ENCODE measurements at regions not wholly inside any gene's neighbourhood (a gene's known extent, or its start where the extent isn't known, plus 50 kb on each side); places are given as distances from the start of the nearest gene placed in this dataset.
"Not testable (repeated sequence)": the region's sequence is repeated elsewhere in the genome, so short reads cannot be mapped to it uniquely, and the experiment has no call there.

GRCh38 chr16:9670616-9671015, 511.6 kb downstream of the GRIN2A start:
- H3K4me3 ChIP-seq (ENCODE audit: insufficient read depth, low read depth, low read length); H3K36me3 ChIP-seq (ENCODE audit: control insufficient read depth, insufficient read depth, low read length); H3K9me3 ChIP-seq (ENCODE audit: control insufficient read depth, low read length); H3K27ac ChIP-seq (ENCODE audit: insufficient read depth, low read depth, low read length, poor library complexity, severe bottlenecking); H3K4me1 ChIP-seq (ENCODE audit: control insufficient read depth, insufficient read depth, low read length); H3K27me3 ChIP-seq (ENCODE audit: control insufficient read depth, insufficient read depth, low read length, poor library complexity, severe bottlenecking): not testable (repeated sequence)
- 19 to 29% methylated on average over 3 to 5 of the region's 5 CpGs for WGBS, 2 experiments

GRCh38 chr16:9676560-9677300, 505.5 kb downstream of the GRIN2A start:
- not testable (repeated sequence) for H3K9me3 ChIP-seq (ENCODE audit: control insufficient read depth, low read length); H3K27ac ChIP-seq (ENCODE audit: insufficient read depth, low read depth, low read length, poor library complexity, severe bottlenecking); H3K4me3 ChIP-seq (ENCODE audit: insufficient read depth, low read depth, low read length); H3K27me3 ChIP-seq (ENCODE audit: control insufficient read depth, insufficient read depth, low read length, poor library complexity, severe bottlenecking); H3K36me3 ChIP-seq (ENCODE audit: control insufficient read depth, insufficient read depth, low read length)
- H3K4me1 ChIP-seq (ENCODE audit: control insufficient read depth, insufficient read depth, low read length) = peaks cover 23% of the 10 kb centered on the region
- WGBS, 2 experiments = 46 to 60% methylated on average over 7 of the region's 12 CpGs

- 38 to 49% methylated on average over 2 to 3 of the region's 3 CpGs for WGBS, 2 experiments
- H3K27ac ChIP-seq (ENCODE audit: insufficient read depth, low read depth, low read length, poor library complexity, severe bottlenecking) = no peak overlapping the region
- no peaks in the 10 kb centered on the region for H3K27me3 ChIP-seq (ENCODE audit: control insufficient read depth, insufficient read depth, low read length, poor library complexity, severe bottlenecking)
- no peak overlapping the region for H3K4me3 ChIP-seq (ENCODE audit: insufficient read depth, low read depth, low read length)
- peaks cover 24% of the 10 kb centered on the region for H3K4me1 ChIP-seq (ENCODE audit: control insufficient read depth, insufficient read depth, low read length)
- H3K9me3 ChIP-seq (ENCODE audit: control insufficient read depth, low read length) = no peaks in the 10 kb centered on the region
- no peaks in the 10 kb centered on the region for H3K36me3 ChIP-seq (ENCODE audit: control insufficient read depth, insufficient read depth, low read length)
Measured at GRCh38 chr16:9677301-9677653, 505.0 kb downstream of the GRIN2A start.

GRCh38 chr16:9679213-9679767, 502.9 kb downstream of the GRIN2A start:
- H3K36me3 ChIP-seq (ENCODE audit: control insufficient read depth, insufficient read depth, low read length) = no peaks in the 10 kb centered on the region
- WGBS, 2 experiments = 50 to 61% methylated on average over 10 to 11 of the region's 11 CpGs
- no peak overlapping the region for H3K27ac ChIP-seq (ENCODE audit: insufficient read depth, low read depth, low read length, poor library complexity, severe bottlenecking)
- H3K27me3 ChIP-seq (ENCODE audit: control insufficient read depth, insufficient read depth, low read length, poor library complexity, severe bottlenecking) = no peaks in the 10 kb centered on the region
- no peak overlapping the region for H3K4me3 ChIP-seq (ENCODE audit: insufficient read depth, low read depth, low read length)
- peaks cover 26% of the 10 kb centered on the region for H3K4me1 ChIP-seq (ENCODE audit: control insufficient read depth, insufficient read depth, low read length)
- peaks cover 5% of the 10 kb centered on the region for H3K9me3 ChIP-seq (ENCODE audit: control insufficient read depth, low read length)

- H3K27ac ChIP-seq (ENCODE audit: insufficient read depth, low read depth, low read length, poor library complexity, severe bottlenecking) = no peak overlapping the region
- H3K36me3 ChIP-seq (ENCODE audit: control insufficient read depth, insufficient read depth, low read length) = no peaks in the 10 kb centered on the region
- H3K9me3 ChIP-seq (ENCODE audit: control insufficient read depth, low read length) = peaks cover 5% of the 10 kb centered on the region
- H3K4me1 ChIP-seq (ENCODE audit: control insufficient read depth, insufficient read depth, low read length) = peaks cover 26% of the 10 kb centered on the region
- no peak overlapping the region for H3K4me3 ChIP-seq (ENCODE audit: insufficient read depth, low read depth, low read length)
- no peaks in the 10 kb centered on the region for H3K27me3 ChIP-seq (ENCODE audit: control insufficient read depth, insufficient read depth, low read length, poor library complexity, severe bottlenecking)
- 61 to 65% methylated on average over 7 of the region's 7 CpGs for WGBS, 2 experiments
Measured at GRCh38 chr16:9680019-9680655, 502.1 kb downstream of the GRIN2A start.

- WGBS, 2 experiments = 77 to 97% methylated on average over 2 of the region's 2 CpGs
Measured at GRCh38 chr16:9680968-9681367, 501.3 kb downstream of the GRIN2A start.

GRCh38 chr16:9681508-9681907, 500.7 kb downstream of the GRIN2A start:
- H3K36me3 ChIP-seq (ENCODE audit: control insufficient read depth, insufficient read depth, low read length) = no peaks in the 10 kb centered on the region
- no peaks in the 10 kb centered on the region for H3K27me3 ChIP-seq (ENCODE audit: control insufficient read depth, insufficient read depth, low read length, poor library complexity, severe bottlenecking)
- H3K4me1 ChIP-seq (ENCODE audit: control insufficient read depth, insufficient read depth, low read length) = peaks cover 26% of the 10 kb centered on the region
- WGBS, 2 experiments = 76 to 80% methylated on average over 9 of the region's 9 CpGs
- H3K4me3 ChIP-seq (ENCODE audit: insufficient read depth, low read depth, low read length) = no peak overlapping the region
- H3K9me3 ChIP-seq (ENCODE audit: control insufficient read depth, low read length) = peaks cover 5% of the 10 kb centered on the region
- H3K27ac ChIP-seq (ENCODE audit: insufficient read depth, low read depth, low read length, poor library complexity, severe bottlenecking) = no peak overlapping the region

More at GRCh38 chr16:9680968-9681367, 501.3 kb downstream of the GRIN2A start:
- H3K27me3 ChIP-seq (ENCODE audit: control insufficient read depth, insufficient read depth, low read length, poor library complexity, severe bottlenecking) = no peaks in the 10 kb centered on the region
- peaks cover 5% of the 10 kb centered on the region for H3K9me3 ChIP-seq (ENCODE audit: control insufficient read depth, low read length)
- H3K27ac ChIP-seq (ENCODE audit: insufficient read depth, low read depth, low read length, poor library complexity, severe bottlenecking) = no peak overlapping the region
- no peaks in the 10 kb centered on the region for H3K36me3 ChIP-seq (ENCODE audit: control insufficient read depth, insufficient read depth, low read length)
- H3K4me3 ChIP-seq (ENCODE audit: insufficient read depth, low read depth, low read length) = no peak overlapping the region
- peaks cover 26% of the 10 kb centered on the region for H3K4me1 ChIP-seq (ENCODE audit: control insufficient read depth, insufficient read depth, low read length)

- H3K27ac ChIP-seq (ENCODE audit: insufficient read depth, low read depth, low read length, poor library complexity, severe bottlenecking) = no peak overlapping the region
- 18 to 26% methylated on average over 2 of the region's 2 CpGs for WGBS, 2 experiments
- H3K36me3 ChIP-seq (ENCODE audit: control insufficient read depth, insufficient read depth, low read length) = no peaks in the 10 kb centered on the region
- H3K4me3 ChIP-seq (ENCODE audit: insufficient read depth, low read depth, low read length) = no peak overlapping the region
- H3K27me3 ChIP-seq (ENCODE audit: control insufficient read depth, insufficient read depth, low read length, poor library complexity, severe bottlenecking) = no peaks in the 10 kb centered on the region
- H3K4me1 ChIP-seq (ENCODE audit: control insufficient read depth, insufficient read depth, low read length) = peaks cover 26% of the 10 kb centered on the region
- H3K9me3 ChIP-seq (ENCODE audit: control insufficient read depth, low read length) = peaks cover 5% of the 10 kb centered on the region
Measured at GRCh38 chr16:9682320-9682719, 499.9 kb downstream of the GRIN2A start.

GRCh38 chr16:9683677-9684076, 498.6 kb downstream of the GRIN2A start:
- no peaks in the 10 kb centered on the region for H3K36me3 ChIP-seq (ENCODE audit: control insufficient read depth, insufficient read depth, low read length)
- peaks cover 22% of the 10 kb centered on the region for H3K4me1 ChIP-seq (ENCODE audit: control insufficient read depth, insufficient read depth, low read length)
- peaks cover 5% of the 10 kb centered on the region for H3K9me3 ChIP-seq (ENCODE audit: control insufficient read depth, low read length)
- no peaks in the 10 kb centered on the region for H3K27me3 ChIP-seq (ENCODE audit: control insufficient read depth, insufficient read depth, low read length, poor library complexity, severe bottlenecking)
- H3K27ac ChIP-seq (ENCODE audit: insufficient read depth, low read depth, low read length, poor library complexity, severe bottlenecking) = no peak overlapping the region
- no peak overlapping the region for H3K4me3 ChIP-seq (ENCODE audit: insufficient read depth, low read depth, low read length)

GRCh38 chr16:9687737-9688319, 494.4 kb downstream of the GRIN2A start:
- no peak overlapping the region for H3K4me3 ChIP-seq (ENCODE audit: insufficient read depth, low read depth, low read length)
- no peak overlapping the region for H3K27ac ChIP-seq (ENCODE audit: insufficient read depth, low read depth, low read length, poor library complexity, severe bottlenecking)
- peaks cover 5% of the 10 kb centered on the region for H3K9me3 ChIP-seq (ENCODE audit: control insufficient read depth, low read length)
- H3K36me3 ChIP-seq (ENCODE audit: control insufficient read depth, insufficient read depth, low read length) = no peaks in the 10 kb centered on the region
- H3K27me3 ChIP-seq (ENCODE audit: control insufficient read depth, insufficient read depth, low read length, poor library complexity, severe bottlenecking) = no peaks in the 10 kb centered on the region
- no peaks in the 10 kb centered on the region for H3K4me1 ChIP-seq (ENCODE audit: control insufficient read depth, insufficient read depth, low read length)
- WGBS, 2 experiments = 93 to 96% methylated on average over 4 of the region's 4 CpGs

Measured in ectodermal cell (in vitro differentiated cells).